HEK293 (cell line): ENCODE measurements at regions not wholly inside any gene's neighbourhood (a gene's known extent, or its start where the extent isn't known, plus 50 kb on each side); places are given as distances from the start of the nearest gene placed in this dataset.

Experiments used
- CTCF ChIA-PET: fragments of 350-600 bp; formaldehyde crosslinking; extraction: SDS; loops from one replicate; lab custom pipeline; 2021; ENCODE audit warnings: antibody characterized with exemption; lab: Yijun Ruan, JAX
- POLR2A ChIA-PET: fragments of 300-600 bp; formaldehyde crosslinking; extraction: SDS; loops from one replicate; lab custom pipeline; 2020; ENCODE audit warnings: antibody characterized with exemption, inconsistent platforms; lab: Yijun Ruan, JAX
- H3K27ac ChIP-seq: fragments of 200-500 bp; sonication (Bioruptor generic); 2 replicates; pipeline ENCODE4 v1.5.1; 2014; ENCODE audit warnings: low read depth, low read length, control low read depth, inconsistent platforms; ENCODE audit errors: extremely low read depth
- H3K36me3 ChIP-seq, 2 experiments: fragments of 200-500 bp in 1 of 2; sonication (Bioruptor generic) in 1 of 2; 1 replicate in 1 of 2; 2 replicates in 1 of 2; pipeline ENCODE4 v1.5.1; 2014 to 2017; ENCODE audit warnings: inconsistent platforms in 2 of 2, low read length in 2 of 2; ENCODE audit not compliant: control insufficient read depth in 2 of 2, insufficient read depth in 1 of 2
- H3K4me1 ChIP-seq: fragments of 200-500 bp; sonication (Bioruptor generic); 2 replicates; pipeline ENCODE4 v1.5.1; 2014; ENCODE audit warnings: mild to moderate bottlenecking, low read length, inconsistent platforms; ENCODE audit not compliant: control insufficient read depth, insufficient read depth
- H3K4me3 ChIP-seq: 2 replicates; pipeline ENCODE4 v1.5.1; 2011; ENCODE audit warnings: low read depth, mild to moderate bottlenecking, control low read depth, low read length, moderate library complexity
- H3K9me3 ChIP-seq: fragments of 200-500 bp; sonication (Bioruptor generic); 2 replicates; pipeline ENCODE4 v1.5.1; 2014; ENCODE audit warnings: low read depth, low read length, inconsistent platforms; ENCODE audit not compliant: control insufficient read depth, insufficient read depth
- PRDM10 ChIP-seq: fragments of 450-650 bp; formaldehyde crosslinking; IDR thresholded peaks from 2 replicates; pipeline ENCODE4 v1.5.1; 2016; ENCODE audit warnings: missing biosample characterization, missing genetic modification characterization
- ZBTB7A ChIP-seq: fragments of 450-650 bp; formaldehyde crosslinking; IDR thresholded peaks from 2 replicates; pipeline ENCODE4 v1.5.1; 2016; ENCODE audit warnings: low read depth, missing biosample characterization, missing genetic modification characterization
- ZNF132 ChIP-seq: fragments of 450-650 bp; formaldehyde crosslinking; IDR thresholded peaks from 2 replicates; pipeline ENCODE4 v1.5.1; 2017; ENCODE audit warnings: missing biosample characterization, missing genetic modification characterization, borderline replicate concordance
- ZNF274 ChIP-seq, 2 experiments: fragments of 200-500 bp in 1 of 2; fragments of 450-650 bp in 1 of 2; sonication (Bioruptor generic) in 1 of 2; formaldehyde crosslinking in 1 of 2; IDR thresholded peaks; 2 replicates each; pipeline versions ENCODE4 v1.5.1 to v1.6.1; 2014 to 2016; ENCODE audit warnings: borderline replicate concordance in 1 of 2, inconsistent platforms in 1 of 2, low read length in 1 of 2, missing biosample characterization in 1 of 2, missing genetic modification characterization in 1 of 2
- ZNF48 ChIP-seq: fragments of 450-650 bp; formaldehyde crosslinking; IDR thresholded peaks from 2 replicates; pipeline ENCODE4 v1.5.1; 2016; ENCODE audit warnings: missing biosample characterization, missing genetic modification characterization
- ZNF518A ChIP-seq: fragments of 450-650 bp; formaldehyde crosslinking; conservative IDR thresholded peaks from 2 replicates; pipeline ENCODE4 v1.5.1; 2016; ENCODE audit warnings: low read depth, missing biosample characterization, missing genetic modification characterization
- ZNF529 ChIP-seq: fragments of 450-650 bp; formaldehyde crosslinking; IDR thresholded peaks from 2 replicates; pipeline ENCODE4 v1.5.1; 2017; ENCODE audit warnings: missing genetic modification characterization, missing biosample characterization; ENCODE audit not compliant: insufficient replicate concordance
- ZNF621 ChIP-seq: fragments of 450-650 bp; formaldehyde crosslinking; IDR thresholded peaks from 2 replicates; pipeline ENCODE4 v1.5.1; 2017; ENCODE audit warnings: missing biosample characterization, missing genetic modification characterization
- ZSCAN18 ChIP-seq: fragments of 450-650 bp; formaldehyde crosslinking; IDR thresholded peaks from 2 replicates; pipeline ENCODE4 v1.5.1; 2016; ENCODE audit warnings: missing biosample characterization, missing genetic modification characterization

- TF ChIP-seq ZNF518A (tag by site-specific recombination) (no peak), PRDM10 (tag by site-specific recombination) (no peak), ZBTB7A (tag by site-specific recombination) (no peak), ZNF621 (tag by site-specific recombination) (no peak), ZSCAN18 (no peak), ZNF529 (no peak)
Measured at GRCh38 chr21:43333298-43334062, 93.5 kb downstream of the SIK1 start (continued).

- no peaks in the 10 kb centered on the region for H3K9me3 ChIP-seq
- 0 out of 2 replicates have a peak, but pooled peaks have one; percentile 3 for TF ChIP-seq ZNF48 (tag by site-specific recombination)
- TF ChIP-seq ZNF274 (IDR thresholded peaks at IDR 0.05; ENCODE audit: low read length): no peak
- TF ChIP-seq ZNF274 (tag by site-specific recombination; IDR thresholded peaks at IDR 0.05; ENCODE audit: borderline replicate concordance): no peak
- TF ChIP-seq ZNF132 (tag by site-specific recombination): no peak
- H3K36me3 ChIP-seq: no peaks in the 10 kb centered on the region
- H3K27ac ChIP-seq: no peak overlapping the region
- ChIA-PET POLR2A (no interaction called here), CTCF (no interaction called here)
- no peak overlapping the region; the same call in 1 of the 2 replicates for H3K4me3 ChIP-seq
- H3K4me1 ChIP-seq: no peaks in the 10 kb centered on the region
Measured at GRCh38 chr21:43332861-43333297, 94.1 kb downstream of the SIK1 start.
